ENCODE measurements at regions not wholly inside any gene's neighbourhood (a gene's known extent, or its start where the extent isn't known, plus 50 kb on each side); places are given as distances from the start of the nearest gene placed in this dataset.

DNA sequence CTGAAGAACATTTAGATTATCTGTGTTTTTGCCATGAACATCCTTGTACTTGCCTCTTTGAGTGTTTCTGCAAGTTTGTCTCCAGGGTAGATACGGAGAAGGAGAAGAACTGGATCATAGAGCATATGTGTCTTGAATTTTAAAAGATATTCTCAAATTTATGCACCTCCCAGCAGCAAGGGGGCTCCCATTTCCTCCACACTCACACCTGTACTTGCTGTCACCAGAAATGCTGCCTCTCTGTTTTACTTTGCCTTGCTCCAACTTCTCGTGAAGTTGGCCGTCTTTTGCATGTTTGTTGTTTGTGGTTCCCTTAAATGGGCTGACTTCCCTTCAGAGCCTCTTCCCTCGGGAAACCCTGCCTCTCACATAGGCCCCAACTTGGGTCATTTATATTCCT lies 171.0 kb downstream of the TFAP2C start:
- TF ChIP-seq EZH2phosphoT487 (IDR thresholded peaks at IDR 0.05; ENCODE audit: borderline replicate concordance, low read depth, low read length), result no peak
- TF ChIP-seq CTCF (conservative IDR thresholded peaks at IDR 0.05; ENCODE audit: low read length), result peak; percentile 76
- Histone ChIP-seq H3K4me2 (ENCODE audit: low read length) (peak overlapping the region; percentile 51; the same call in 1 of the 2 replicates), H3K36me3 (ENCODE audit: insufficient read depth, low read length) (no peaks in the 10 kb centered on the region), H3K4me3 (ENCODE audit: low read depth, low read length, poor library complexity, severe bottlenecking) (no peak overlapping the region), H2AFZ (ENCODE audit: low read length) (peak overlapping the region; percentile 77), H3K4me1 (ENCODE audit: insufficient read depth, low read length, poor library complexity, severe bottlenecking) (peaks cover 9% of the 10 kb centered on the region), H3K27ac (ENCODE audit: low read depth, low read length, poor library complexity, severe bottlenecking) (no peak overlapping the region), H3K9me3 (ENCODE audit: low read length) (no peaks in the 10 kb centered on the region), H3K79me2 (ENCODE audit: insufficient read depth, low read depth, low read length) (no peaks in the 10 kb centered on the region), H4K20me1 (ENCODE audit: insufficient read depth, low read length) (no peaks in the 10 kb centered on the region), H3K9me2 (ENCODE audit: insufficient read depth, low read length) (no peaks in the 10 kb centered on the region)
- CTCF ChIA-PET (ENCODE audit: unreplicated experiment), result no interaction called here
- POLR2A ChIA-PET, result no interaction called here
- no TSS peak for BruUV-seq (replicated peaks)
- DNase-seq (ENCODE audit: low spot score), result peak; percentile 59
- intact Hi-C loops (cut with micrococcal nuclease; ENCODE audit: unreplicated experiment), result no loop called here

GRCh38 chr20:56801971-56802755 lies 173.1 kb downstream of the TFAP2C start:
- H4K20me1 ChIP-seq (ENCODE audit: insufficient read depth, low read length), result no peaks in the 10 kb centered on the region

More at GRCh38 chr20:56801971-56802755, 173.1 kb downstream of the TFAP2C start:
- no peaks in the 10 kb centered on the region for H3K9me2 ChIP-seq (ENCODE audit: insufficient read depth, low read length)
- no peak for DNase-seq (ENCODE audit: low spot score)
- no peak overlapping the region for H3K27ac ChIP-seq (ENCODE audit: low read depth, low read length, poor library complexity, severe bottlenecking)
- peaks cover 10% of the 10 kb centered on the region for H3K4me1 ChIP-seq (ENCODE audit: insufficient read depth, low read length, poor library complexity, severe bottlenecking)
- no peak overlapping the region for H3K4me3 ChIP-seq (ENCODE audit: low read depth, low read length, poor library complexity, severe bottlenecking)
- H2AFZ ChIP-seq (ENCODE audit: low read length), result no peak overlapping the region
- H3K4me2 ChIP-seq (ENCODE audit: low read length), result no peak overlapping the region
- intact Hi-C loops (cut with micrococcal nuclease; ENCODE audit: unreplicated experiment), result no loop called here
- no peaks in the 10 kb centered on the region for H3K79me2 ChIP-seq (ENCODE audit: insufficient read depth, low read depth, low read length)
- BruUV-seq (replicated peaks), result no TSS peak
- POLR2A ChIA-PET, result interaction anchor here (1.4 kb wide), 1 partner anchor 42 kb away, joined by 5 read pairs; no protein-coding TSS in a partner anchor
- CTCF ChIA-PET (ENCODE audit: unreplicated experiment), result no interaction called here
- H3K36me3 ChIP-seq (ENCODE audit: insufficient read depth, low read length), result no peaks in the 10 kb centered on the region
- no peak for TF ChIP-seq CTCF (conservative IDR thresholded peaks at IDR 0.05; ENCODE audit: low read length)
- TF ChIP-seq EZH2phosphoT487 (IDR thresholded peaks at IDR 0.05; ENCODE audit: borderline replicate concordance, low read depth, low read length), result no peak
- no peaks in the 10 kb centered on the region for H3K9me3 ChIP-seq (ENCODE audit: low read length)

Data from OCI-LY7 (cell line).